ENCODE measurements at regions not wholly inside any gene's neighbourhood (a gene's known extent, or its start where the extent isn't known, plus 50 kb on each side); places are given as distances from the start of the nearest gene placed in this dataset.

GRCh38 chr22:44597616-44598015, 99.6 kb upstream of the RTL6 start:
- 66 to 71% methylated on average over 15 of the region's 15 CpGs for WGBS, 2 donors
- no peaks in the 10 kb centered on the region for H3K27me3 ChIP-seq (ENCODE audit: control insufficient read depth in 1 of 2, insufficient read depth in 2 of 2, low read length in 2 of 2)
- H3K4me1 ChIP-seq (ENCODE audit: control insufficient read depth in 2 of 2, insufficient read depth in 2 of 2, low read length in 1 of 2), result no peaks in the 10 kb centered on the region
- no peak overlapping the region for H3K27ac ChIP-seq (ENCODE audit: low read depth in 2 of 2, low read length in 1 of 2)
- peaks cover 0 to 2% of the 10 kb centered on the region in 2 donors for H3K9me3 ChIP-seq (ENCODE audit: control insufficient read depth in 2 of 2, insufficient read depth in 1 of 2, low read depth in 1 of 2, low read length in 1 of 2)
- H3K4me3 ChIP-seq (ENCODE audit: low read depth in 1 of 2, low read length in 2 of 2), result no peak overlapping the region
- no peaks in the 10 kb centered on the region for H3K36me3 ChIP-seq (ENCODE audit: control insufficient read depth in 2 of 2, insufficient read depth in 2 of 2, low read length in 1 of 2)

- no peak overlapping the region for H3K27ac ChIP-seq (ENCODE audit: low read depth in 2 of 2, low read length in 1 of 2)
- no peaks in the 10 kb centered on the region for H3K36me3 ChIP-seq (ENCODE audit: control insufficient read depth in 2 of 2, insufficient read depth in 2 of 2, low read length in 1 of 2)
- H3K27me3 ChIP-seq (ENCODE audit: control insufficient read depth in 1 of 2, insufficient read depth in 2 of 2, low read length in 2 of 2), result no peaks in the 10 kb centered on the region
- H3K9me3 ChIP-seq (ENCODE audit: control insufficient read depth in 2 of 2, insufficient read depth in 1 of 2, low read depth in 1 of 2, low read length in 1 of 2), result peaks cover 0 to 2% of the 10 kb centered on the region in 2 donors
- H3K4me1 ChIP-seq (ENCODE audit: control insufficient read depth in 2 of 2, insufficient read depth in 2 of 2, low read length in 1 of 2), result no peaks in the 10 kb centered on the region
- no peak overlapping the region for H3K4me3 ChIP-seq (ENCODE audit: low read depth in 1 of 2, low read length in 2 of 2)
- 84 to 85% methylated on average over 17 of the region's 17 CpGs for WGBS, 2 donors
Measured at GRCh38 chr22:44596396-44597125, 98.5 kb upstream of the RTL6 start.

DNA sequence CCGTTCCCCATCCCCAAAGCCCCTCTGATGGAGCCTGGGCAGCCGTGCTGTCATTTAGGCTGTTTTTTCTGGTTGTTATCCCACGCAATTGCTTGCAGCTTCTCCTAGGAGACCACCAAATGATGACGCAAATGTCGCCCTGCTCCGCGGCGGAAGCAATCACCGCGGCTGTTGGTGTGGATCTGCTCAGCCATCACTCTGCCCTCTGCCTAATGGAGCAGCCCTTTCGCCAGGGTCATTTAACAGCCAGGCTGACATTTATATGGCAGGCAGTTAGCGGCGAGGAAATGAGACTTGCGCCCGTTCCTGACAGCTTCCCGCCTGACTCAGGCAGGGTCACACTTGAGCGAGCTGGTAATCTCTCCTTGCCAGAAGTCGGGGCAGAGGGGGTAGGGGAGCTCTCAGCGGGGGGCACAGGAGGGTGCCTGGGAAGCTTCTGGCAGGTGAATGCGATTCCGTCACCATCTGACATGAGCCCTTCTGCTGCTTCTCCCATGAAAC, 97.9 kb upstream of the RTL6 start:
- Histone ChIP-seq H3K36me3 (ENCODE audit: control insufficient read depth in 2 of 2, insufficient read depth in 2 of 2, low read length in 1 of 2) (no peaks in the 10 kb centered on the region), H3K27ac (ENCODE audit: low read depth in 2 of 2, low read length in 1 of 2) (no peak overlapping the region), H3K9me3 (ENCODE audit: control insufficient read depth in 2 of 2, insufficient read depth in 1 of 2, low read depth in 1 of 2, low read length in 1 of 2) (peaks cover 0 to 2% of the 10 kb centered on the region in 2 donors), H3K4me3 (ENCODE audit: low read depth in 1 of 2, low read length in 2 of 2) (no peak overlapping the region), H3K27me3 (ENCODE audit: control insufficient read depth in 1 of 2, insufficient read depth in 2 of 2, low read length in 2 of 2) (no peaks in the 10 kb centered on the region), H3K4me1 (ENCODE audit: control insufficient read depth in 2 of 2, insufficient read depth in 2 of 2, low read length in 1 of 2) (no peaks in the 10 kb centered on the region)
- WGBS, 2 donors, result 36 to 39% methylated on average over 21 of the region's 21 CpGs

- no peak overlapping the region for H3K27ac ChIP-seq (ENCODE audit: low read depth in 2 of 2, low read length in 1 of 2)
- H3K27me3 ChIP-seq (ENCODE audit: control insufficient read depth in 1 of 2, insufficient read depth in 2 of 2, low read length in 2 of 2), result no peaks in the 10 kb centered on the region
- H3K36me3 ChIP-seq (ENCODE audit: control insufficient read depth in 2 of 2, insufficient read depth in 2 of 2, low read length in 1 of 2), result no peaks in the 10 kb centered on the region
- H3K4me3 ChIP-seq (ENCODE audit: low read depth in 1 of 2, low read length in 2 of 2), result no peak overlapping the region
- H3K9me3 ChIP-seq (ENCODE audit: control insufficient read depth in 2 of 2, insufficient read depth in 1 of 2, low read depth in 1 of 2, low read length in 1 of 2), result peaks cover 0 to 3% of the 10 kb centered on the region in 2 donors
- WGBS, 2 donors, result 50 to 58% methylated on average over 11 of the region's 11 CpGs
- H3K4me1 ChIP-seq (ENCODE audit: control insufficient read depth in 2 of 2, insufficient read depth in 2 of 2, low read length in 1 of 2), result no peaks in the 10 kb centered on the region
Measured at GRCh38 chr22:44594951-44595350, 96.9 kb upstream of the RTL6 start.

- Histone ChIP-seq H3K27ac (ENCODE audit: low read depth in 2 of 2, low read length in 1 of 2) (no peak overlapping the region), H3K27me3 (ENCODE audit: control insufficient read depth in 1 of 2, insufficient read depth in 2 of 2, low read length in 2 of 2) (no peaks in the 10 kb centered on the region), H3K9me3 (ENCODE audit: control insufficient read depth in 2 of 2, insufficient read depth in 1 of 2, low read depth in 1 of 2, low read length in 1 of 2) (peaks cover 0 to 6% of the 10 kb centered on the region in 2 donors), H3K4me3 (ENCODE audit: low read depth in 1 of 2, low read length in 2 of 2) (no peak overlapping the region), H3K4me1 (ENCODE audit: control insufficient read depth in 2 of 2, insufficient read depth in 2 of 2, low read length in 1 of 2) (no peaks in the 10 kb centered on the region), H3K36me3 (ENCODE audit: control insufficient read depth in 2 of 2, insufficient read depth in 2 of 2, low read length in 1 of 2) (no peaks in the 10 kb centered on the region)
- 62 to 64% methylated on average over 5 of the region's 5 CpGs for WGBS, 2 donors
Measured at GRCh38 chr22:44592824-44593148, 94.8 kb upstream of the RTL6 start.

GRCh38 chr22:44592126-44592823, 94.2 kb upstream of the RTL6 start:
- peaks cover 0 to 6% of the 10 kb centered on the region in 2 donors for H3K9me3 ChIP-seq (ENCODE audit: control insufficient read depth in 2 of 2, insufficient read depth in 1 of 2, low read depth in 1 of 2, low read length in 1 of 2)
- H3K27me3 ChIP-seq (ENCODE audit: control insufficient read depth in 1 of 2, insufficient read depth in 2 of 2, low read length in 2 of 2), result no peaks in the 10 kb centered on the region
- no peak overlapping the region for H3K27ac ChIP-seq (ENCODE audit: low read depth in 2 of 2, low read length in 1 of 2)
- 72 to 73% methylated on average over 10 of the region's 10 CpGs for WGBS, 2 donors
- no peaks in the 10 kb centered on the region for H3K36me3 ChIP-seq (ENCODE audit: control insufficient read depth in 2 of 2, insufficient read depth in 2 of 2, low read length in 1 of 2)
- H3K4me1 ChIP-seq (ENCODE audit: control insufficient read depth in 2 of 2, insufficient read depth in 2 of 2, low read length in 1 of 2), result no peaks in the 10 kb centered on the region
- H3K4me3 ChIP-seq (ENCODE audit: low read depth in 1 of 2, low read length in 2 of 2), result no peak overlapping the region

DNA sequence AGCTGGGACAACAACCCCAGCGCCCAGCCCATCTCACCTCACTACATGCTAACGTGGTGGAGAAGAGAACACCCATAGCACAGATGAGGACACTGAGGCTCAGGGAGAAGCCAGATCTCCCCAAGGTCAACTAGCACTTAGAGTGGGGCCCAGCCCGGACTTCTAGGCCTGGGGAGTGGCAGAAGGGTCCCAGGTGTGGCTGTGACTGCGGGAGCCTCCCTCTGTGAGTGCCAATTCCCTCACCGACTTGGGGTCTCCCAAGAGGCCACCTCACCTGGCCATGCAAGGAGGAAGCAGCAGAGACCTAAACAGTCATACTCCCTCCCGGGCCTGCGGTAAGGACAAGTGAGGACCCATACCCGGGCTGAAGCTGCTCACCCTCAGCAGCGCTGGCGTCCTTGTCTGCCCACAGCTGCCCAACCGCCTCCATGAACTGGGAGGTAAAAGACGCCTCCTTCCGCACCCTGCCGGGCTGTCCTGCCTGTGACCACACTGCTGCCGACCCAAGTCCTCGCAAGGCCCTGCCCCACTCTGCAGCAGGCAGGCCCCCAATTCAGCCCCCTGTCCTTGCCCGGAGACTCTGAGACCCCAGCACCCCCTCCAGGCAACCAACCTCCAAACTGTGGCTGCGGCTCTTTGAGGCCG, 93.2 kb upstream of the RTL6 start:
- Histone ChIP-seq H3K9me3 (ENCODE audit: control insufficient read depth in 2 of 2, insufficient read depth in 1 of 2, low read depth in 1 of 2, low read length in 1 of 2) (peaks cover 0 to 6% of the 10 kb centered on the region in 2 donors), H3K27ac (ENCODE audit: low read depth in 2 of 2, low read length in 1 of 2) (no peak overlapping the region), H3K4me3 (ENCODE audit: low read depth in 1 of 2, low read length in 2 of 2) (no peak overlapping the region), H3K4me1 (ENCODE audit: control insufficient read depth in 2 of 2, insufficient read depth in 2 of 2, low read length in 1 of 2) (peaks cover 0 to 3% of the 10 kb centered on the region in 2 donors), H3K27me3 (ENCODE audit: control insufficient read depth in 1 of 2, insufficient read depth in 2 of 2, low read length in 2 of 2) (no peaks in the 10 kb centered on the region), H3K36me3 (ENCODE audit: control insufficient read depth in 2 of 2, insufficient read depth in 2 of 2, low read length in 1 of 2) (no peaks in the 10 kb centered on the region)
- WGBS, 2 donors, result 84 to 95% methylated on average over 19 of the region's 19 CpGs

DNA sequence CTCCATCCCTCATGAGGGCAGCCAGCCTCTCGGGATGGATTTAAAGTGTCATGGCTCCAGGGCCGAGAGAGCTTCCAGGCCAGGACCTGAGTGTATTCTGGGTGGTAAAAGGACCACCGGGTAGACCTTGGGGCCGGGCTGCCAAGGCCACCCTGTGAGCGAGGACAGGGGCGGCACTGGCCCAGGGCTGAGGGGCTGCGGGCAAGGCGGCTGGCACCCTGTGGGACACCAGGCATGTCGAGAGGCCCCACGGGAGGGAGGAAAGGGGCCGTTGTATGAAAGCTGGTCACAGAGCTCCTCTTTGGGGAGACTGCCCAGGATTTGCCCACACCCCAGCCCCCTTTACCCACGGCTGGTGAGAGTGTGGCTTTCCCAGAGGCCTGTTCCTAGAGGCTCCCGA, 92.3 kb upstream of the RTL6 start:
- 81 to 91% methylated on average over 13 of the region's 13 CpGs for WGBS, 2 donors
- peaks cover 0 to 6% of the 10 kb centered on the region in 2 donors for H3K9me3 ChIP-seq (ENCODE audit: control insufficient read depth in 2 of 2, insufficient read depth in 1 of 2, low read depth in 1 of 2, low read length in 1 of 2)
- H3K27ac ChIP-seq (ENCODE audit: low read depth in 2 of 2, low read length in 1 of 2), result no peak overlapping the region
- no peak overlapping the region for H3K4me3 ChIP-seq (ENCODE audit: low read depth in 1 of 2, low read length in 2 of 2)
- H3K4me1 ChIP-seq (ENCODE audit: control insufficient read depth in 2 of 2, insufficient read depth in 2 of 2, low read length in 1 of 2), result peaks cover 0 to 8% of the 10 kb centered on the region in 2 donors
- no peaks in the 10 kb centered on the region for H3K27me3 ChIP-seq (ENCODE audit: control insufficient read depth in 1 of 2, insufficient read depth in 2 of 2, low read length in 2 of 2)
- no peaks in the 10 kb centered on the region for H3K36me3 ChIP-seq (ENCODE audit: control insufficient read depth in 2 of 2, insufficient read depth in 2 of 2, low read length in 1 of 2)

DNA sequence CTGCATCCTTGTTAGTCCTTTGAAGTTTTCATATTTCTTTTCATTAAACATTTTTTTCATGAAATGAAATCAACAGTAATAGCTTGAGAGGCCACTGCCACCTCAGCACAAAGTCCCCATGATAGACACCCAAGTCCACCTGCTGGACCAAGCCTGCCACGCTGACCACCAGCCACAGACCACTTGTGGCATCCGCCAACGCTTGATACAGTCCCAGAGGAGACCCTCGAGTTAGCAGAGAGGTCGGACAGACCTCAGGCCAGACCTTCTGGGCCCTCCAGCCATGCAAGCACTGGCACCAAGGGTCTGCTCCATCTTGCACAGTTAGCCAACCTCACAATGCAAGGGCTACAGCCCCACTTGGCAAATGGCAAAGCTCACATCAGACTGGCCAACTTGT, 91.8 kb upstream of the RTL6 start:
- H3K9me3 ChIP-seq (ENCODE audit: control insufficient read depth in 2 of 2, insufficient read depth in 1 of 2, low read depth in 1 of 2, low read length in 1 of 2), result peaks cover 0 to 6% of the 10 kb centered on the region in 2 donors
- H3K36me3 ChIP-seq (ENCODE audit: control insufficient read depth in 2 of 2, insufficient read depth in 2 of 2, low read length in 1 of 2), result no peaks in the 10 kb centered on the region
- H3K27me3 ChIP-seq (ENCODE audit: control insufficient read depth in 1 of 2, insufficient read depth in 2 of 2, low read length in 2 of 2), result no peaks in the 10 kb centered on the region
- no peak overlapping the region for H3K27ac ChIP-seq (ENCODE audit: low read depth in 2 of 2, low read length in 1 of 2)
- peaks cover 0 to 8% of the 10 kb centered on the region in 2 donors for H3K4me1 ChIP-seq (ENCODE audit: control insufficient read depth in 2 of 2, insufficient read depth in 2 of 2, low read length in 1 of 2)
- H3K4me3 ChIP-seq (ENCODE audit: low read depth in 1 of 2, low read length in 2 of 2), result no peak overlapping the region
- 86 to 91% methylated on average over 5 of the region's 5 CpGs for WGBS, 2 donors

All from esophagus (tissue), 2 donors.